HepG2 (cell line): ENCODE measurements at regions not wholly inside any gene's neighbourhood (a gene's known extent, or its start where the extent isn't known, plus 50 kb on each side); places are given as distances from the start of the nearest gene placed in this dataset.

Experiments used
- ATAC-seq: fragments of 200-7000 bp; cut with Tn5 transposase; 3 replicates; pipeline ENCODE4 v1.9.1; 2020; ENCODE audit warnings: mild to moderate bottlenecking, moderate library complexity
- BruUV-seq: library from RNA; stranded (reverse); fragments of 400-500 nt; replicated peaks from 2 replicates; lab custom pipeline; 2021; lab: Mats Ljungman, UMichigan
- CTCF ChIA-PET: fragments of 300-600 bp; formaldehyde crosslinking; extraction: SDS; loops from one replicate; lab custom pipeline; 2021; ENCODE audit warnings: low total read pairs, inconsistent platforms, low intra/inter-chr PET ratio; lab: Yijun Ruan, JAX
- POLR2A ChIA-PET: fragments of 350-600 bp; sonication (Branson Sonifier 250); formaldehyde crosslinking; loops from one replicate; lab custom pipeline; 2020; ENCODE audit warnings: antibody characterized with exemption, inconsistent platforms; lab: Yijun Ruan, JAX
- DNase-seq: peaks from one replicate; pipeline ENCODE4 v3.0.0-alpha.2; 2015; ENCODE audit warnings: low spot score
- FAIRE-seq: peaks from 3 replicates; lab custom pipeline; 2011; peaks lifted over from hg19 to GRCh38; lab: Jason Lieb, UNC
- H2AFZ ChIP-seq: one replicate; pipeline ENCODE4 v1.6.1; 2011; ENCODE audit warnings: low read length, inconsistent platforms
- H3K27ac ChIP-seq: fragments of 300-600 bp; 3 replicates; pipeline ENCODE4 v1.8.0; 2011; ENCODE audit warnings: mixed run types, mild to moderate bottlenecking, mixed read lengths, low read length, inconsistent platforms; ENCODE audit not compliant: insufficient read depth; ENCODE audit errors: extremely low read length
- H3K27me3 ChIP-seq, 2 experiments: fragments of 200-600 bp in 1 of 2; 2 replicates in 1 of 2; 3 replicates in 1 of 2; pipeline versions ENCODE4 v1.6.0 to v1.8.0; 2011; ENCODE audit warnings: low read length in 2 of 2, mild to moderate bottlenecking in 2 of 2, moderate library complexity in 2 of 2, inconsistent platforms in 1 of 2; ENCODE audit not compliant: insufficient read depth in 2 of 2, control insufficient read depth in 1 of 2
- H3K36me3 ChIP-seq, 2 experiments: fragments of 200-600 bp in 1 of 2; replicated peaks in 1 of 2; 2 replicates in 1 of 2; 3 replicates in 1 of 2; pipeline versions ENCODE4 v1.5.1 to v1.8.0; 2011; ENCODE audit warnings: low read length in 2 of 2, inconsistent platforms in 1 of 2; ENCODE audit not compliant: insufficient read depth in 2 of 2, control insufficient read depth in 1 of 2
- H3K4me1 ChIP-seq: 2 replicates; pipeline ENCODE4 v1.5.1; 2012; ENCODE audit warnings: low read length, inconsistent platforms; ENCODE audit not compliant: insufficient read depth
- H3K4me2 ChIP-seq: 2 replicates; pipeline ENCODE4 v1.6.0; 2011; ENCODE audit warnings: low read depth, low read length, inconsistent platforms
- H3K4me3 ChIP-seq, 3 experiments: fragments of 200-600 bp in 1 of 3; sonication (generic), shearing (Covaris generic) in 1 of 3; replicated peaks in 1 of 3; 2 replicates each; pipeline ENCODE4 v1.5.1; 2011 to 2016; ENCODE audit warnings: low read length in 3 of 3, inconsistent platforms in 2 of 3, low read depth in 2 of 3, mild to moderate bottlenecking in 2 of 3, control low read depth in 1 of 3, mixed read lengths in 1 of 3; ENCODE audit not compliant: insufficient read depth in 1 of 3
- H3K79me2 ChIP-seq: one replicate; pipeline ENCODE4 v1.6.1; 2011; ENCODE audit warnings: low read length, inconsistent platforms; ENCODE audit not compliant: insufficient read depth
- H3K9ac ChIP-seq: 2 replicates; pipeline ENCODE4 v1.6.0; 2011; ENCODE audit warnings: mild to moderate bottlenecking, low read depth, low read length, inconsistent platforms; ENCODE audit not compliant: insufficient read depth
- H3K9me3 ChIP-seq: 2 replicates; pipeline ENCODE4 v1.5.1; 2012; ENCODE audit warnings: mild to moderate bottlenecking, low read length
- H4K20me1 ChIP-seq: 2 replicates; pipeline ENCODE4 v1.6.0; 2011; ENCODE audit warnings: inconsistent platforms, mild to moderate bottlenecking, low read length, moderate library complexity; ENCODE audit not compliant: insufficient read depth
- CBX1 ChIP-seq: IDR thresholded peaks from one replicate; pipeline ENCODE4 v1.6.1; 2016; ENCODE audit warnings: antibody characterized with exemption, low read depth
- CBX5 ChIP-seq: sonication (generic); formaldehyde crosslinking; IDR thresholded peaks from 2 replicates; pipeline ENCODE4 v1.4.0; 2020; ENCODE audit warnings: missing genetic modification reagents, borderline replicate concordance
- HCFC1 ChIP-seq: fragments of 150-350 bp; IDR thresholded peaks from 2 replicates; pipeline ENCODE4 v1.6.1; 2014; ENCODE audit warnings: low read depth, low read length
- ISX ChIP-seq: sonication (generic); formaldehyde crosslinking; conservative IDR thresholded peaks from 2 replicates; pipeline ENCODE4 v1.5.0; 2020; ENCODE audit warnings: missing genetic modification reagents
- KDM6A ChIP-seq: IDR thresholded peaks from 2 replicates; pipeline ENCODE4 v1.6.1; 2016; ENCODE audit warnings: low read depth
- KLF9 ChIP-seq: IDR thresholded peaks from 2 replicates; pipeline ENCODE4 v1.6.1; 2016; ENCODE audit warnings: low read depth
- SNAI1 ChIP-seq: sonication (generic); formaldehyde crosslinking; IDR thresholded peaks from 2 replicates; pipeline ENCODE4 v1.5.0; 2020; ENCODE audit warnings: mild to moderate bottlenecking, missing genetic modification reagents, borderline replicate concordance
- TAF15 ChIP-seq: fragments of 200-400 bp; formaldehyde crosslinking; IDR thresholded peaks from one replicate; pipeline ENCODE4 v1.6.1; 2018; ENCODE audit warnings: mild to moderate bottlenecking, low read depth, low read length; ENCODE audit not compliant: poor library complexity, severe bottlenecking
- ZNF160 ChIP-seq: sonication (generic); formaldehyde crosslinking; IDR thresholded peaks from 2 replicates; pipeline ENCODE4 v1.8.0; 2022; ENCODE audit warnings: mild to moderate bottlenecking, inconsistent platforms, missing genetic modification reagents
- ZNF230 ChIP-seq: sonication (generic); formaldehyde crosslinking; IDR thresholded peaks from 2 replicates; pipeline ENCODE4 v1.4.0; 2020; ENCODE audit warnings: mild to moderate bottlenecking, missing genetic modification reagents
- ZNF367 ChIP-seq: sonication (generic); formaldehyde crosslinking; IDR thresholded peaks from 2 replicates; pipeline ENCODE4 v1.4.0; 2020; ENCODE audit warnings: missing genetic modification reagents, borderline replicate concordance
- ZNF619 ChIP-seq: sonication (generic); formaldehyde crosslinking; IDR thresholded peaks from 2 replicates; pipeline ENCODE4 v1.4.0; 2020; ENCODE audit warnings: mild to moderate bottlenecking, missing genetic modification reagents
- WGBS: methylation state at CpG from one replicate; pipeline ENCODE4 v1.1.6; 2017; ENCODE audit warnings: low lambda C conversion rate; 5-methylcytosine and 5-hydroxymethylcytosine counted together
- in situ Hi-C: cut with HindIII; loops from 2 replicates; pipeline ENCODE4 v1.10.0; 2017; ENCODE audit warnings: low pct_unique_long_range_greater_than_20kb; ENCODE audit not compliant: extremely low pct_ligation_motif_present
- intact Hi-C: fragments of 100-400 bp; cut with micrococcal nuclease; formaldehyde crosslinking; loops from one replicate; pipeline ENCODE4 v1.10.0; 2022; ENCODE audit not compliant: unreplicated experiment
- TF ChIP-seq, protein P1 (sequence below): sonication (generic); formaldehyde crosslinking; IDR thresholded peaks from 2 replicates; pipeline ENCODE4 v1.4.0; 2020; ENCODE audit warnings: mild to moderate bottlenecking, missing genetic modification reagents, borderline replicate concordance
- TF ChIP-seq, protein P2 (sequence below): sonication (generic); formaldehyde crosslinking; IDR thresholded peaks from 2 replicates; pipeline ENCODE4 v1.8.1; 2022; ENCODE audit warnings: mild to moderate bottlenecking, missing genetic modification reagents

DNA sequence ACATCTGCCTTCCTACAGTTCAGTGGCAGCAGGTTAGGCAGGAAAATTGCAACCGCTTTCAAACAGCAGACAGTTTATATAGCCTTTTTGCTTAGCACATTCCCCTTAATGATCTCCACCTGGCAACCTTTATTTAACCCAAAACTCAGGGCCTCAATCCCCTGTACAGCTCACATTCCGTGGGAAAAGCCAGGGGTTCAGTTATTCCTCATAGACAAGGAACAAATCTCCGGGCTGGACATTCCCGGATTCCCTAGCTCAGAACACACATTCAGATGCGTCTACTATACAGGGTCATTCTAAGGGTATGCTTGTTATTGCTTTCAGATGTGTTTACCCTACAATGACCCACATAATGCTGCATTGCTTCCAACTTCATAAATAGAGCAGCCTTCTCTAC lies 73.8 kb upstream of the DCN start:
- H3K9ac ChIP-seq: no peak overlapping the region
- H3K27me3 ChIP-seq: no peaks in the 10 kb centered on the region
- no peaks in the 10 kb centered on the region for H3K9me3 ChIP-seq
- intact Hi-C loops (no loop called here), in situ Hi-C loops (no loop called here)
- no TSS peak for BruUV-seq
- no peaks in the 10 kb centered on the region for H3K4me1 ChIP-seq
- H2AFZ ChIP-seq: no peak overlapping the region
- CTCF ChIA-PET: no interaction called here
- DNase-seq: no peak
- no peak overlapping the region for H3K4me2 ChIP-seq
- H3K4me3 ChIP-seq: no peak overlapping the region
- POLR2A ChIA-PET: no interaction called here
- 3% methylated on average over 5 of the region's 5 CpGs for WGBS
- no peaks in the 10 kb centered on the region for H3K36me3 ChIP-seq
- FAIRE-seq: no peak
- H4K20me1 ChIP-seq: no peaks in the 10 kb centered on the region
- no peak for TF ChIP-seq ZNF160 (CRISPR knock-in tag)
- TF ChIP-seq, protein P1, sequence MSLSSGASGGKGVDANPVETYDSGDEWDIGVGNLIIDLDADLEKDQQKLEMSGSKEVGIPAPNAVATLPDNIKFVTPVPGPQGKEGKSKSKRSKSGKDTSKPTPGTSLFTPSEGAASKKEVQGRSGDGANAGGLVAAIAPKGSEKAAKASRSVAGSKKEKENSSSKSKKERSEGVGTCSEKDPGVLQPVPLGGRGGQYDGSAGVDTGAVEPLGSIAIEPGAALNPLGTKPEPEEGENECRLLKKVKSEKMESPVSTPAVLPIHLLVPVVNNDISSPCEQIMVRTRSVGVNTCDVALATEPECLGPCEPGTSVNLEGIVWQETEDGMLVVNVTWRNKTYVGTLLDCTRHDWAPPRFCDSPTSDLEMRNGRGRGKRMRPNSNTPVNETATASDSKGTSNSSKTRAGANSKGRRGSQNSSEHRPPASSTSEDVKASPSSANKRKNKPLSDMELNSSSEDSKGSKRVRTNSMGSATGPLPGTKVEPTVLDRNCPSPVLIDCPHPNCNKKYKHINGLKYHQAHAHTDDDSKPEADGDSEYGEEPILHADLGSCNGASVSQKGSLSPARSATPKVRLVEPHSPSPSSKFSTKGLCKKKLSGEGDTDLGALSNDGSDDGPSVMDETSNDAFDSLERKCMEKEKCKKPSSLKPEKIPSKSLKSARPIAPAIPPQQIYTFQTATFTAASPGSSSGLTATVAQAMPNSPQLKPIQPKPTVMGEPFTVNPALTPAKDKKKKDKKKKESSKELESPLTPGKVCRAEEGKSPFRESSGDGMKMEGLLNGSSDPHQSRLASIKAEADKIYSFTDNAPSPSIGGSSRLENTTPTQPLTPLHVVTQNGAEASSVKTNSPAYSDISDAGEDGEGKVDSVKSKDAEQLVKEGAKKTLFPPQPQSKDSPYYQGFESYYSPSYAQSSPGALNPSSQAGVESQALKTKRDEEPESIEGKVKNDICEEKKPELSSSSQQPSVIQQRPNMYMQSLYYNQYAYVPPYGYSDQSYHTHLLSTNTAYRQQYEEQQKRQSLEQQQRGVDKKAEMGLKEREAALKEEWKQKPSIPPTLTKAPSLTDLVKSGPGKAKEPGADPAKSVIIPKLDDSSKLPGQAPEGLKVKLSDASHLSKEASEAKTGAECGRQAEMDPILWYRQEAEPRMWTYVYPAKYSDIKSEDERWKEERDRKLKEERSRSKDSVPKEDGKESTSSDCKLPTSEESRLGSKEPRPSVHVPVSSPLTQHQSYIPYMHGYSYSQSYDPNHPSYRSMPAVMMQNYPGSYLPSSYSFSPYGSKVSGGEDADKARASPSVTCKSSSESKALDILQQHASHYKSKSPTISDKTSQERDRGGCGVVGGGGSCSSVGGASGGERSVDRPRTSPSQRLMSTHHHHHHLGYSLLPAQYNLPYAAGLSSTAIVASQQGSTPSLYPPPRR (CRISPR knock-in tag): no peak
- no peak for TF ChIP-seq KLF9 (CRISPR knock-in tag)
- no peak for TF ChIP-seq ZNF230 (CRISPR knock-in tag)
- no peak for TF ChIP-seq HCFC1
- TF ChIP-seq SNAI1: no peak
- no peak for TF ChIP-seq CBX5 (CRISPR knock-in tag)
- TF ChIP-seq ISX (CRISPR knock-in tag): no peak
- TF ChIP-seq KDM6A (CRISPR knock-in tag): no peak
- no peak for TF ChIP-seq CBX1
- TF ChIP-seq ZNF619 (CRISPR knock-in tag): no peak
- no peak for TF ChIP-seq ZNF367 (CRISPR knock-in tag)
- no peak for TF ChIP-seq TAF15
- TF ChIP-seq, protein P2, sequence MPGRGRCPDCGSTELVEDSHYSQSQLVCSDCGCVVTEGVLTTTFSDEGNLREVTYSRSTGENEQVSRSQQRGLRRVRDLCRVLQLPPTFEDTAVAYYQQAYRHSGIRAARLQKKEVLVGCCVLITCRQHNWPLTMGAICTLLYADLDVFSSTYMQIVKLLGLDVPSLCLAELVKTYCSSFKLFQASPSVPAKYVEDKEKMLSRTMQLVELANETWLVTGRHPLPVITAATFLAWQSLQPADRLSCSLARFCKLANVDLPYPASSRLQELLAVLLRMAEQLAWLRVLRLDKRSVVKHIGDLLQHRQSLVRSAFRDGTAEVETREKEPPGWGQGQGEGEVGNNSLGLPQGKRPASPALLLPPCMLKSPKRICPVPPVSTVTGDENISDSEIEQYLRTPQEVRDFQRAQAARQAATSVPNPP (CRISPR knock-in tag): no peak
- no peaks in the 10 kb centered on the region for H3K79me2 ChIP-seq
- no peak for ATAC-seq
- H3K27ac ChIP-seq: no peak overlapping the region
